ENCODE measurements at regions not wholly inside any gene's neighbourhood (a gene's known extent, or its start where the extent isn't known, plus 50 kb on each side); places are given as distances from the start of the nearest gene placed in this dataset.

DNA sequence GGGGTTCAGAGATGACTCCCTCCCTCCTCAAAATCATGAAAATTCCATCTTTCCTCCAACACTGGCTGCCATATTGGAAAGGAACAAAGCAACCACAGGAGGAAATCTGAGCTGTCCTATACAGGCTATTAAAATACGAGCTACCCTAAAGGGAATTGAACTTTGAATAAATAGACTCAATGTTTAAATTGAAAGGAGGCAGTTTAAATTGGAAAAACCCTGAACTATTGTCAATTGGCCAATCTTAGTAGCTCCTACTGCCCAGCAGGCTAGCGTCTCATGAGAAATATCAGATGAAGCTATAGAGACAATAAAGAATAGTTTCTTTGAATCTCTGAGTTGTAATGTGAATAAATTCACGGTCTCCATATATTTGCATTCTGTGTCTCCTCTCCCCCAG lies 85.4 kb upstream of the KCNE2 start:
- Histone ChIP-seq H3K9me3 (ENCODE audit: control extremely low read depth in 1 of 3, control insufficient read depth in 2 of 3, insufficient read depth in 1 of 3, low read length in 2 of 3) (no peaks in the 10 kb centered on the region), H3K27me3 (replicated peaks in 1 of 4; ENCODE audit: control extremely low read depth in 1 of 4, control insufficient read depth in 3 of 4, insufficient read depth in 4 of 4, low read length in 3 of 4) (no peaks in the 10 kb centered on the region), H3K9ac (ENCODE audit: low read length) (no peak overlapping the region), H3K79me2 (ENCODE audit: control insufficient read depth, insufficient read depth, low read length) (no peaks in the 10 kb centered on the region), H3K4me2 (replicated peaks; ENCODE audit: low read depth, low read length, poor library complexity, severe bottlenecking) (no peak overlapping the region), H3K36me3 (replicated peaks in 1 of 2; ENCODE audit: control extremely low read depth in 1 of 2, control insufficient read depth in 1 of 2, extremely low read depth in 1 of 2, insufficient read depth in 2 of 2, low read length in 1 of 2) (no peaks in the 10 kb centered on the region), H3K4me1 (ENCODE audit: control insufficient read depth in 2 of 2, insufficient read depth in 2 of 2, low read length in 2 of 2) (no peaks in the 10 kb centered on the region), H2AFZ (ENCODE audit: insufficient read depth, low read depth, low read length, poor library complexity, severe bottlenecking) (no peak overlapping the region), H3K27ac (ENCODE audit: low read length in 2 of 2) (no peak overlapping the region), H4K20me1 (ENCODE audit: control insufficient read depth, insufficient read depth, low read length, poor library complexity, severe bottlenecking) (no peaks in the 10 kb centered on the region), H3K4me3 (ENCODE audit: control extremely low read depth in 1 of 5, extremely low read depth in 1 of 5, insufficient read depth in 1 of 5, low read depth in 2 of 5, low read length in 4 of 5) (no peak overlapping the region)
- intact Hi-C loops (cut with micrococcal nuclease) = no loop called here
- Mint-ChIP-seq H3K4me3 (no peak overlapping the region), H3K27me3 (peaks cover 13% of the 10 kb centered on the region), H3K9me3 (ENCODE audit: insufficient read depth) (no peaks in the 10 kb centered on the region), H3K27ac (no peak overlapping the region), H3K4me1 (no peaks in the 10 kb centered on the region)
- no CpG with 5 or more reads among the region's 3 CpGs for WGBS (ENCODE audit: insufficient coverage)
- no peak for TF ChIP-seq EZH2 (IDR thresholded peaks at IDR 0.05; ENCODE audit: borderline replicate concordance, insufficient read depth, low read depth, low read length, poor library complexity, severe bottlenecking)
- TF ChIP-seq, protein P1, sequence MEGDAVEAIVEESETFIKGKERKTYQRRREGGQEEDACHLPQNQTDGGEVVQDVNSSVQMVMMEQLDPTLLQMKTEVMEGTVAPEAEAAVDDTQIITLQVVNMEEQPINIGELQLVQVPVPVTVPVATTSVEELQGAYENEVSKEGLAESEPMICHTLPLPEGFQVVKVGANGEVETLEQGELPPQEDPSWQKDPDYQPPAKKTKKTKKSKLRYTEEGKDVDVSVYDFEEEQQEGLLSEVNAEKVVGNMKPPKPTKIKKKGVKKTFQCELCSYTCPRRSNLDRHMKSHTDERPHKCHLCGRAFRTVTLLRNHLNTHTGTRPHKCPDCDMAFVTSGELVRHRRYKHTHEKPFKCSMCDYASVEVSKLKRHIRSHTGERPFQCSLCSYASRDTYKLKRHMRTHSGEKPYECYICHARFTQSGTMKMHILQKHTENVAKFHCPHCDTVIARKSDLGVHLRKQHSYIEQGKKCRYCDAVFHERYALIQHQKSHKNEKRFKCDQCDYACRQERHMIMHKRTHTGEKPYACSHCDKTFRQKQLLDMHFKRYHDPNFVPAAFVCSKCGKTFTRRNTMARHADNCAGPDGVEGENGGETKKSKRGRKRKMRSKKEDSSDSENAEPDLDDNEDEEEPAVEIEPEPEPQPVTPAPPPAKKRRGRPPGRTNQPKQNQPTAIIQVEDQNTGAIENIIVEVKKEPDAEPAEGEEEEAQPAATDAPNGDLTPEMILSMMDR (IDR thresholded peaks at IDR 0.05) = no peak
- DNase-seq = no peak
- no peak for ATAC-seq (ENCODE audit: low read depth)
- ChIA-PET POLR2A (no interaction called here), CTCF (interaction anchor here (1.1 kb wide), 1 partner anchor 69 kb away, joined by 3 read pairs; no protein-coding TSS in a partner anchor)

GRCh38 chr21:34279285-34279684 lies 84.5 kb upstream of the KCNE2 start:
- ChIA-PET POLR2A (no interaction called here), CTCF (interaction anchor here (1.1 kb wide), 1 partner anchor 69 kb away, joined by 3 read pairs; no protein-coding TSS in a partner anchor)
- 92% methylated on average over 2 of the region's 6 CpGs for WGBS (ENCODE audit: insufficient coverage)
- H2AFZ ChIP-seq (ENCODE audit: insufficient read depth, low read depth, low read length, poor library complexity, severe bottlenecking) = no peak overlapping the region
- peaks cover 9% of the 10 kb centered on the region for H3K27me3 Mint-ChIP-seq
- no peak overlapping the region for H3K4me3 ChIP-seq (ENCODE audit: control extremely low read depth in 1 of 5, extremely low read depth in 1 of 5, insufficient read depth in 1 of 5, low read depth in 2 of 5, low read length in 4 of 5)
- no peak for ATAC-seq (ENCODE audit: low read depth)
- no peaks in the 10 kb centered on the region for H3K4me1 Mint-ChIP-seq
- intact Hi-C loops (cut with micrococcal nuclease) = no loop called here
- DNase-seq = no peak
- H3K36me3 ChIP-seq (replicated peaks in 1 of 2; ENCODE audit: control extremely low read depth in 1 of 2, control insufficient read depth in 1 of 2, extremely low read depth in 1 of 2, insufficient read depth in 2 of 2, low read length in 1 of 2) = no peaks in the 10 kb centered on the region
- TF ChIP-seq EZH2 (IDR thresholded peaks at IDR 0.05; ENCODE audit: borderline replicate concordance, insufficient read depth, low read depth, low read length, poor library complexity, severe bottlenecking) = no peak
- TF ChIP-seq, protein P1 (IDR thresholded peaks at IDR 0.05) = no peak
- H3K4me1 ChIP-seq (ENCODE audit: control insufficient read depth in 2 of 2, insufficient read depth in 2 of 2, low read length in 2 of 2) = no peaks in the 10 kb centered on the region
- H3K27me3 ChIP-seq (replicated peaks in 1 of 4; ENCODE audit: control extremely low read depth in 1 of 4, control insufficient read depth in 3 of 4, insufficient read depth in 4 of 4, low read length in 3 of 4) = no peaks in the 10 kb centered on the region
- H3K9me3 Mint-ChIP-seq (ENCODE audit: insufficient read depth) = no peaks in the 10 kb centered on the region
- no peaks in the 10 kb centered on the region for H3K9me3 ChIP-seq (ENCODE audit: control extremely low read depth in 1 of 3, control insufficient read depth in 2 of 3, insufficient read depth in 1 of 3, low read length in 2 of 3)
- H3K4me3 Mint-ChIP-seq = no peak overlapping the region
- no peak overlapping the region for H3K9ac ChIP-seq (ENCODE audit: low read length)
- no peak overlapping the region for H3K27ac Mint-ChIP-seq
- no peak overlapping the region for H3K27ac ChIP-seq (ENCODE audit: low read length in 2 of 2)
- no peak overlapping the region for H3K4me2 ChIP-seq (replicated peaks; ENCODE audit: low read depth, low read length, poor library complexity, severe bottlenecking)
- no peaks in the 10 kb centered on the region for H4K20me1 ChIP-seq (ENCODE audit: control insufficient read depth, insufficient read depth, low read length, poor library complexity, severe bottlenecking)
- H3K79me2 ChIP-seq (ENCODE audit: control insufficient read depth, insufficient read depth, low read length) = no peaks in the 10 kb centered on the region

Data from B cell (primary cell).